Suprapubic skin (tissue), 4 donors: ENCODE measurements at regions not wholly inside any gene's neighbourhood (a gene's known extent, or its start where the extent isn't known, plus 50 kb on each side); places are given as distances from the start of the nearest gene placed in this dataset.

Experiments used
- EP300 ChIP-seq: sonication (generic); formaldehyde crosslinking; IDR thresholded peaks from one replicate; pipeline ENCODE4 v1.6.1; 2017; ENCODE audit warnings: antibody characterized with exemption
- POLR2A ChIP-seq, 2 donors: fragments of 450-650 bp; IDR thresholded peaks; one replicate each; pipeline ENCODE4 v1.6.1; 2017; ENCODE audit warnings: antibody characterized with exemption in 2 of 2, mild to moderate bottlenecking in 2 of 2, moderate library complexity in 2 of 2
- POLR2AphosphoS5 ChIP-seq, 3 donors: sonication (generic); formaldehyde crosslinking; IDR thresholded peaks; one replicate each; pipeline ENCODE4 v1.6.1; 2017; ENCODE audit warnings: antibody characterized with exemption in 3 of 3
- TF ChIP-seq, protein P1 (sequence below), 2 donors: fragments of 200-600 bp in 1 of 2; fragments of 450-650 bp in 1 of 2; sonication (generic) in 1 of 2; IDR thresholded peaks; one replicate each; pipeline ENCODE4 v1.5.1; 2016 to 2019; ENCODE audit warnings: antibody characterized with exemption in 2 of 2, mild to moderate bottlenecking in 1 of 2, moderate library complexity in 1 of 2

DNA sequence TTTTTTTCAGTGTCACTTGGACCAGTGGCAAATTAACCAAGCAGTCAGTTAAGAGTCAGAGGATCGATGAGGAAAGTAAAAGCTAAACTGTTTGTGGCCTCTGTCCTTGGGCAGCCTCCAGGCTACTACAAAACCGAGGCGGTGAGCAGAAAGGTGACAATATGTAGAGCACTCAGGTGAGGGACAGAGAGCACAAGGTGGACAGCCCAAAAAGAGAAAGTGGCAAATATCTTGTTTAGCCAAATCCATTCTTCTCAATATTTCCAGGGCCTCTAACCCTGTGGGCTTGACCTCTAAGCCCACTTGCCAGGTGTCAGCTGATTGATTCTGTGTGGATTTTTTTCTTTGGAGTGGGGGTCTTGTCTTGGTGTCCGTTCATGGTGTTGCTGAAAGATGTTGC is 4202.2 kb upstream of the OR11H1 start:
- TF ChIP-seq, protein P1, sequence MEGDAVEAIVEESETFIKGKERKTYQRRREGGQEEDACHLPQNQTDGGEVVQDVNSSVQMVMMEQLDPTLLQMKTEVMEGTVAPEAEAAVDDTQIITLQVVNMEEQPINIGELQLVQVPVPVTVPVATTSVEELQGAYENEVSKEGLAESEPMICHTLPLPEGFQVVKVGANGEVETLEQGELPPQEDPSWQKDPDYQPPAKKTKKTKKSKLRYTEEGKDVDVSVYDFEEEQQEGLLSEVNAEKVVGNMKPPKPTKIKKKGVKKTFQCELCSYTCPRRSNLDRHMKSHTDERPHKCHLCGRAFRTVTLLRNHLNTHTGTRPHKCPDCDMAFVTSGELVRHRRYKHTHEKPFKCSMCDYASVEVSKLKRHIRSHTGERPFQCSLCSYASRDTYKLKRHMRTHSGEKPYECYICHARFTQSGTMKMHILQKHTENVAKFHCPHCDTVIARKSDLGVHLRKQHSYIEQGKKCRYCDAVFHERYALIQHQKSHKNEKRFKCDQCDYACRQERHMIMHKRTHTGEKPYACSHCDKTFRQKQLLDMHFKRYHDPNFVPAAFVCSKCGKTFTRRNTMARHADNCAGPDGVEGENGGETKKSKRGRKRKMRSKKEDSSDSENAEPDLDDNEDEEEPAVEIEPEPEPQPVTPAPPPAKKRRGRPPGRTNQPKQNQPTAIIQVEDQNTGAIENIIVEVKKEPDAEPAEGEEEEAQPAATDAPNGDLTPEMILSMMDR (IDR thresholded peaks at IDR 0.05) = no peak
- TF ChIP-seq POLR2AphosphoS5 (IDR thresholded peaks at IDR 0.05) = no peak
- no peak for TF ChIP-seq POLR2A (IDR thresholded peaks at IDR 0.05)
- TF ChIP-seq EP300 = no peak
